ENCODE measurements at regions not wholly inside any gene's neighbourhood (a gene's known extent, or its start where the extent isn't known, plus 50 kb on each side); places are given as distances from the start of the nearest gene placed in this dataset.

DNA sequence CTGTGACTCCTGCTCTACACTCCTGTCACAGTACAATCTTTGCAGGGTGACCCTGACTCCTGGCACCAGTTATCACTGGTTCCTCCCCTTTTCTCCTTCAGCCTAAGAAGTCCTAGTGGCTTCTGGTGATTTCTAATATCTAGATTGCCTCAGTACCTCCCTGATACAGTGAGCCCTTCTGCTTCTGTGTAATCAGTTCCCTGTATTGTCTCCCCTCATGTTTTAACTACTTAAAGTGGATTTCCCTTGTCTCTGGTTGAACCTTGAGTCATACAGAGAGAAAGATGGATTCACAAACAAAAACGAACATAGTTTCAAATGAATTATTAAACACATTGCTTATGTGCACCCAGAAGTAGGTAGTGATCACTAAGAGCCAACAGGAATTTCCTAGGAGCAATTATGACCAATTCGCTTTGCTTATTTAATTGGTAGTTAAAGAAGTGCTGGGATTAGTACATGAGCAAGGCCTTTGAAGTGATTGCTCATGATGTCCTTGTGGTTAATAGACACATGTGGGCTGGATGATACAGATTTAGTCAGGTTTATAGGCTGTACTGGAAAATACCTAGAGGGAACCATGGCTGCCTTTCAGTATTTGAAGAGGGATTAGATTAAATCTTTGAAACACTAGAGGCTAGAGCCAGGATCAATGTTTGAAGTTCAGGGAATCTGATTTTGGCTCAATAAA lies 145.8 kb upstream of the MEF2C start (continued):
- TF ChIP-seq, protein P1, sequence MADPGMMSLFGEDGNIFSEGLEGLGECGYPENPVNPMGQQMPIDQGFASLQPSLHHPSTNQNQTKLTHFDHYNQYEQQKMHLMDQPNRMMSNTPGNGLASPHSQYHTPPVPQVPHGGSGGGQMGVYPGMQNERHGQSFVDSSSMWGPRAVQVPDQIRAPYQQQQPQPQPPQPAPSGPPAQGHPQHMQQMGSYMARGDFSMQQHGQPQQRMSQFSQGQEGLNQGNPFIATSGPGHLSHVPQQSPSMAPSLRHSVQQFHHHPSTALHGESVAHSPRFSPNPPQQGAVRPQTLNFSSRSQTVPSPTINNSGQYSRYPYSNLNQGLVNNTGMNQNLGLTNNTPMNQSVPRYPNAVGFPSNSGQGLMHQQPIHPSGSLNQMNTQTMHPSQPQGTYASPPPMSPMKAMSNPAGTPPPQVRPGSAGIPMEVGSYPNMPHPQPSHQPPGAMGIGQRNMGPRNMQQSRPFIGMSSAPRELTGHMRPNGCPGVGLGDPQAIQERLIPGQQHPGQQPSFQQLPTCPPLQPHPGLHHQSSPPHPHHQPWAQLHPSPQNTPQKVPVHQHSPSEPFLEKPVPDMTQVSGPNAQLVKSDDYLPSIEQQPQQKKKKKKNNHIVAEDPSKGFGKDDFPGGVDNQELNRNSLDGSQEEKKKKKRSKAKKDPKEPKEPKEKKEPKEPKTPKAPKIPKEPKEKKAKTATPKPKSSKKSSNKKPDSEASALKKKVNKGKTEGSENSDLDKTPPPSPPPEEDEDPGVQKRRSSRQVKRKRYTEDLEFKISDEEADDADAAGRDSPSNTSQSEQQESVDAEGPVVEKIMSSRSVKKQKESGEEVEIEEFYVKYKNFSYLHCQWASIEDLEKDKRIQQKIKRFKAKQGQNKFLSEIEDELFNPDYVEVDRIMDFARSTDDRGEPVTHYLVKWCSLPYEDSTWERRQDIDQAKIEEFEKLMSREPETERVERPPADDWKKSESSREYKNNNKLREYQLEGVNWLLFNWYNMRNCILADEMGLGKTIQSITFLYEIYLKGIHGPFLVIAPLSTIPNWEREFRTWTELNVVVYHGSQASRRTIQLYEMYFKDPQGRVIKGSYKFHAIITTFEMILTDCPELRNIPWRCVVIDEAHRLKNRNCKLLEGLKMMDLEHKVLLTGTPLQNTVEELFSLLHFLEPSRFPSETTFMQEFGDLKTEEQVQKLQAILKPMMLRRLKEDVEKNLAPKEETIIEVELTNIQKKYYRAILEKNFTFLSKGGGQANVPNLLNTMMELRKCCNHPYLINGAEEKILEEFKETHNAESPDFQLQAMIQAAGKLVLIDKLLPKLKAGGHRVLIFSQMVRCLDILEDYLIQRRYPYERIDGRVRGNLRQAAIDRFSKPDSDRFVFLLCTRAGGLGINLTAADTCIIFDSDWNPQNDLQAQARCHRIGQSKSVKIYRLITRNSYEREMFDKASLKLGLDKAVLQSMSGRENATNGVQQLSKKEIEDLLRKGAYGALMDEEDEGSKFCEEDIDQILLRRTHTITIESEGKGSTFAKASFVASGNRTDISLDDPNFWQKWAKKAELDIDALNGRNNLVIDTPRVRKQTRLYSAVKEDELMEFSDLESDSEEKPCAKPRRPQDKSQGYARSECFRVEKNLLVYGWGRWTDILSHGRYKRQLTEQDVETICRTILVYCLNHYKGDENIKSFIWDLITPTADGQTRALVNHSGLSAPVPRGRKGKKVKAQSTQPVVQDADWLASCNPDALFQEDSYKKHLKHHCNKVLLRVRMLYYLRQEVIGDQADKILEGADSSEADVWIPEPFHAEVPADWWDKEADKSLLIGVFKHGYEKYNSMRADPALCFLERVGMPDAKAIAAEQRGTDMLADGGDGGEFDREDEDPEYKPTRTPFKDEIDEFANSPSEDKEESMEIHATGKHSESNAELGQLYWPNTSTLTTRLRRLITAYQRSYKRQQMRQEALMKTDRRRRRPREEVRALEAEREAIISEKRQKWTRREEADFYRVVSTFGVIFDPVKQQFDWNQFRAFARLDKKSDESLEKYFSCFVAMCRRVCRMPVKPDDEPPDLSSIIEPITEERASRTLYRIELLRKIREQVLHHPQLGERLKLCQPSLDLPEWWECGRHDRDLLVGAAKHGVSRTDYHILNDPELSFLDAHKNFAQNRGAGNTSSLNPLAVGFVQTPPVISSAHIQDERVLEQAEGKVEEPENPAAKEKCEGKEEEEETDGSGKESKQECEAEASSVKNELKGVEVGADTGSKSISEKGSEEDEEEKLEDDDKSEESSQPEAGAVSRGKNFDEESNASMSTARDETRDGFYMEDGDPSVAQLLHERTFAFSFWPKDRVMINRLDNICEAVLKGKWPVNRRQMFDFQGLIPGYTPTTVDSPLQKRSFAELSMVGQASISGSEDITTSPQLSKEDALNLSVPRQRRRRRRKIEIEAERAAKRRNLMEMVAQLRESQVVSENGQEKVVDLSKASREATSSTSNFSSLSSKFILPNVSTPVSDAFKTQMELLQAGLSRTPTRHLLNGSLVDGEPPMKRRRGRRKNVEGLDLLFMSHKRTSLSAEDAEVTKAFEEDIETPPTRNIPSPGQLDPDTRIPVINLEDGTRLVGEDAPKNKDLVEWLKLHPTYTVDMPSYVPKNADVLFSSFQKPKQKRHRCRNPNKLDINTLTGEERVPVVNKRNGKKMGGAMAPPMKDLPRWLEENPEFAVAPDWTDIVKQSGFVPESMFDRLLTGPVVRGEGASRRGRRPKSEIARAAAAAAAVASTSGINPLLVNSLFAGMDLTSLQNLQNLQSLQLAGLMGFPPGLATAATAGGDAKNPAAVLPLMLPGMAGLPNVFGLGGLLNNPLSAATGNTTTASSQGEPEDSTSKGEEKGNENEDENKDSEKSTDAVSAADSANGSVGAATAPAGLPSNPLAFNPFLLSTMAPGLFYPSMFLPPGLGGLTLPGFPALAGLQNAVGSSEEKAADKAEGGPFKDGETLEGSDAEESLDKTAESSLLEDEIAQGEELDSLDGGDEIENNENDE (IDR thresholded peaks at IDR 0.05; ENCODE audit: insufficient replicate concordance, low read length), result no peak
- TF ChIP-seq, protein P2, sequence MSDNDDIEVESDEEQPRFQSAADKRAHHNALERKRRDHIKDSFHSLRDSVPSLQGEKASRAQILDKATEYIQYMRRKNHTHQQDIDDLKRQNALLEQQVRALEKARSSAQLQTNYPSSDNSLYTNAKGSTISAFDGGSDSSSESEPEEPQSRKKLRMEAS (IDR thresholded peaks at IDR 0.05), result no peak
- TF ChIP-seq CTBP2 (IDR thresholded peaks at IDR 0.05; ENCODE audit: borderline replicate concordance, insufficient read depth, insufficient read length, low read length), result no peak
- TF ChIP-seq SP2 (IDR thresholded peaks at IDR 0.05; ENCODE audit: low read length), result no peak
- no peak for TF ChIP-seq SP4 (IDR thresholded peaks at IDR 0.05; ENCODE audit: low read length)
- TF ChIP-seq, protein P3, sequence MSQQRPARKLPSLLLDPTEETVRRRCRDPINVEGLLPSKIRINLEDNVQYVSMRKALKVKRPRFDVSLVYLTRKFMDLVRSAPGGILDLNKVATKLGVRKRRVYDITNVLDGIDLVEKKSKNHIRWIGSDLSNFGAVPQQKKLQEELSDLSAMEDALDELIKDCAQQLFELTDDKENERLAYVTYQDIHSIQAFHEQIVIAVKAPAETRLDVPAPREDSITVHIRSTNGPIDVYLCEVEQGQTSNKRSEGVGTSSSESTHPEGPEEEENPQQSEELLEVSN (IDR thresholded peaks at IDR 0.05), result no peak
- TF ChIP-seq CBX8 (IDR thresholded peaks at IDR 0.05; ENCODE audit: borderline replicate concordance, low read depth, low read length), result no peak
- no peak for TF ChIP-seq RXRA (IDR thresholded peaks at IDR 0.05; ENCODE audit: insufficient read depth, low read depth, low read length)
